VCaP (cell line): ENCODE measurements at regions not wholly inside any gene's neighbourhood (a gene's known extent, or its start where the extent isn't known, plus 50 kb on each side); places are given as distances from the start of the nearest gene placed in this dataset.
"Not testable (repeated sequence)": the region's sequence is repeated elsewhere in the genome, so short reads cannot be mapped to it uniquely, and the experiment has no call there.

ENCODE experiments used
- H3K27ac ChIP-seq: fragments of 450-650 bp; 2 replicates; pipeline ENCODE4 v1.5.1; 2017
- TF ChIP-seq, protein P1 (sequence below): fragments of 450-650 bp; conservative IDR thresholded peaks from 2 replicates; pipeline ENCODE4 v1.5.1; 2017; ENCODE audit warnings: mild to moderate bottlenecking, moderate library complexity

DNA sequence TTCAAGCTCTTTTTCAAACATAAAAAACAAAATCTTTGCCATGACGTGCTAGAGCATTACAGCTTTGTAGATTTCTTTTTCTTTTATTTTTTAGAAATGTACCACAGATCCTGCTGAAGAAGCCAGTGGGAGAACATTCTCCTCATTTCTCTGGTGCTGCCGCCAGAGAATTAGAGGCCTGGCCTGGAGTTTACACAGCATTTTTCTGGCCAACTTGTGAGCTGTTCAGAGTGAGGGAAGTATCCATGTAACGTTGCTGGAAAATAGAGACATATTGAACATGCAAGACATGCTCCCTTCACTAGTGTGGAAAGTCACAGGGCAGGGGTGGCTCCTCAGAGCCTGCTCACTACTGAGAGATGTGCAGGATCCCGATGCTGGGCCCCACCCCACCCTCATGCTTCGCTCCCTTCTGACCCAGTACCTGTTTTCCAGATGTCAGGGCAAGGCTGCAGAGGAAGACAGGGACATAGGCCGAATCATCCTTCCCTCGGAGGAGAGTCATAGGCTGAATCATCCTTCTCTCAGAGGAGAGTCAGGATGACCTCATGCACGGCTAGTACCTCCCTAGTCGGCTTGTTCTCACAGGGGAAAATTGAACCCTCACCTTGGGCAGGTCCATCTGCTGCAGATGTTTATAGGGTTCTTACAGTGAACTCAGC lies 298.5 kb downstream of the INSIG2 start:
- TF ChIP-seq, protein P1, sequence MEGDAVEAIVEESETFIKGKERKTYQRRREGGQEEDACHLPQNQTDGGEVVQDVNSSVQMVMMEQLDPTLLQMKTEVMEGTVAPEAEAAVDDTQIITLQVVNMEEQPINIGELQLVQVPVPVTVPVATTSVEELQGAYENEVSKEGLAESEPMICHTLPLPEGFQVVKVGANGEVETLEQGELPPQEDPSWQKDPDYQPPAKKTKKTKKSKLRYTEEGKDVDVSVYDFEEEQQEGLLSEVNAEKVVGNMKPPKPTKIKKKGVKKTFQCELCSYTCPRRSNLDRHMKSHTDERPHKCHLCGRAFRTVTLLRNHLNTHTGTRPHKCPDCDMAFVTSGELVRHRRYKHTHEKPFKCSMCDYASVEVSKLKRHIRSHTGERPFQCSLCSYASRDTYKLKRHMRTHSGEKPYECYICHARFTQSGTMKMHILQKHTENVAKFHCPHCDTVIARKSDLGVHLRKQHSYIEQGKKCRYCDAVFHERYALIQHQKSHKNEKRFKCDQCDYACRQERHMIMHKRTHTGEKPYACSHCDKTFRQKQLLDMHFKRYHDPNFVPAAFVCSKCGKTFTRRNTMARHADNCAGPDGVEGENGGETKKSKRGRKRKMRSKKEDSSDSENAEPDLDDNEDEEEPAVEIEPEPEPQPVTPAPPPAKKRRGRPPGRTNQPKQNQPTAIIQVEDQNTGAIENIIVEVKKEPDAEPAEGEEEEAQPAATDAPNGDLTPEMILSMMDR: no peak
- no peak overlapping the region for H3K27ac ChIP-seq

DNA sequence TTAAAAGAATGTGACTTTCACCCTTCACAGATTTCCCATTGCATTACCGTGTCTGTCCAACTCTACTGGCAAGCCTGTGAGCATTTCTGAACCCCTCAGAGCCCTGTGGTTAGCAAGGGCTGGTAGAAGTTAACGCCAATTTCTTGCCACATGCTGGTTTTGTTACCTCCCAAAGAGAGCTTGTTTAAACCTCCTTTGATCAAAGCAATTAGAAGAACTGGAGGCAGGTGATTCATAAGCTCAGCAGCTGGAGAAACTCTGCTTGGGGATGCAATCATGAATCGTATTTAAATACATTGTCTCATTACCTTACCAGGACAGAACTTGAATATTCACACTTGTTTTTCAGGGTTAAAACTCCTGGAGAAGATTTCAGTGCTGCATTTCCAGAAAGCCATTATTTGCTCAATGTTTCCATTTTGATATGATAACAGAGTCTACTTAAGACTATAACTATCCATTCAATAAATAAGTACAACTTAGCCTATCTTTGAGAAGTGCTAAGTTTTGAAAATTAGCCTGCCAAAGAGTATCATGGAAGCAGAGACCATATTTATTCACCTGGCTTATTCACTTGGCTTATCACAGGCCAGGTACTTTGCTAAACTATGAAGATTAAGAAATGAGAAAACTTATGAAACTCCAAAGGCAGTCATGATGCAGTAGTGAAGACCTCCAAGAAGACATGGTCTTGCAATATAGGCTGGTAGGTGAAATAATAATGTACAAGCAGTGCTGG lies 292.8 kb downstream of the INSIG2 start:
- TF ChIP-seq, protein P1: no peak

DNA sequence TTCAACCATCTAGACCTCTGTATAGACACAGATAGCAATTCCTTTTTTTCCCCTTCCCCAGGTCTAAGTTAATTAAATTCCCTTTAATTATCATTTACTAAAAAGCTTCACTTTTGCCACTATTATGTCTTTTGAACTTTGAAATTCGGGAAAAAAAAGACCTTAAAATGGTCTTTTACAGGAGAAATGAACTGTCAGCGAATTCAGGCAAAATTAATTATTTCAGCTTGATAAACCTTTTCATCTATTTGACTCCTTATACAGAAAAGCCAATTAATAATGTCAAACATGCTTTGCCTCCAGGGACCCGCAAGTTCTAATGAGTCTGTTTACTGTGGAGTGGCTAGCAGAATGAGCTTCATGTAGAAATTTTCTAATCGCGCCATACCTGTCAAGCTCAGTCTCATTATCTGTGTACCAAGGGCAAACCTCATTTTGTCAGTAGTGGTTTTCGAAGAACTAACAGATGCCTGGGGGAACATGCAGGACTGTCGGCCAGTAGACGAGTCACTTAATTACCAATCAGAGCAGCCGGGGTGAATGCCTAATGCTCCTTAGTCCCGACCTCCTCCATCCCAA lies 287.7 kb downstream of the INSIG2 start:
- TF ChIP-seq, protein P1: no peak
- H3K27ac ChIP-seq: no peak overlapping the region

More for the DNA sequence above, 292.8 kb downstream of the INSIG2 start:
- no peak overlapping the region for H3K27ac ChIP-seq

DNA sequence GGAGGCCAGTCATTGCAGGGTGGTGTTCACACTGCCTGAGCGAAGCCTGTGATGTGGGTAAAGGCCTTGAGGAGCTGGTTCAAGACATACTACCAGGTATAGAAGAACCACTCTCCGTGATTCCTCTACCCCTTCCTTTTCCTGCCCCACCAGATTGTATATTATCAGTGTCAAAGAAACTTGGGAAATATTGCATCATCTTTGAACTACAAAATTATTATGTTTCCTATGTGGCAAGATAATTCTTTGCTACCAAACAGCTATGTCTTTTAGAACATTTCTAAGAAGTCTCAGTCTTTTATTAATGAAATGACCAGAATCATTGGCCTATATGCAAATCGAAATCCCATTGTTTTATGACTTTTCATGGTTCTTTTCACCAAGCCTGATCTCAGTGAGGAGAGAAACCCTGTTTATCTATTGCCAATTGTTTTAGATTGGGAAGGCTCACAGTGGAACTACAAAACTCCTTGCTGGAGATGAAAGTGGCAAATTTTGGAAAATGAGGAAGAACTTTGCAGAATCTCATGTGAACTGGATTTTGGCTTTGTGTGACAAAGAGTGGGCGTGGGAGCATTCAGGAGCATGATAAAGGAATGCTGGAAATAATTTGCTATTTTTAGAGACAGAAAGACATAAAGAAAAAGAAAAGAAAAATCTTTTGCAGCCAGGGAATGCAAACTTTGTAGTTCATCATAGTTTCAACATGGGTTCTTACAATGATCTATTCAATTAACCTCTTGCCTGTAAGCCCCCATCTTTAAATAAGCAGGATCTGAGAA lies 286.9 kb downstream of the INSIG2 start:
- no peak overlapping the region for H3K27ac ChIP-seq
- TF ChIP-seq, protein P1: no peak

DNA sequence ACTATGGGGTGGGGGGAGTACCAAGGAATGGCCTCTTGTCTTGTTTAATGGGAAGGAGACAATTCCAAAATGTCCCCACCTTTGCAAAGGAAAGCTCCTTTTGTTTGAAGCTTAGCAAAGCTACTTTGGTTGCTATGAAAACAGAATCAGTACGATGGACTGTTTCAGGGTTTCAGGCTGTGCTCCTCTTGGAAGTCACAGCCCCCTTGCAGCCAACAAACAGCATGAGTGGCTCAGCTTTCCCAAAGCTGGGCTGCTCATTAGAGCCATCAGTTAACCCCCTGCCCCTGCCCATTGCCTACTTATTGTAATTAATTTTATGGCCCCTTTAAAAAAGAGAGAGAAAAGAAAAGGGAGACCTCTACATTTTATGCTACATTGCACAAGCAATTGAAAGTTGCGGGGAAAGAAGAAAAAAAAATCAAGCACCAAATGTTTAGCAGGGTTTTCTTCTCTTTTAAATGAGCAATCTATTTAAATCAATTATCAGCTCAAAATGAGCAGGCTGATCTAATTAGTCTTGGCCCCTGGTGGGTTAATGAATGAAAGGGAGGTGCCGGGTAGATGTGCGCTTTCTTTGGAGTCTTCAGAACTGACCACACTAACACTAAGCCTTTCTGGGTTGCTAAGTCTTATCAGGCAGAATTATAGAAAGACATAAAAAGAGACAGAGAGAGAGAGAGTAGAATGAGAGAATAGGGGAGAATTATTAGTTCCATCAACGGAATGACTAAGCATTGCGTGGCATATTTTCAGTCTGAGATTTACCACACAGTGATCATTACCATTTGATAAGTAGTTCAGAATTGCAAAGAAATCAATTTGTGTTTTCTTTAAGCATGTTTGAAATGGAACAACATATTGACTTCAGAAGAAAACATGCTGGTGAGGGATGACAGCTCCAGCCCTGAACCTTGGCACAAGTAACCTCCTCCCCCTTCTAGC lies 284.9 kb downstream of the INSIG2 start:
- TF ChIP-seq, protein P1: no peak
- H3K27ac ChIP-seq: no peak overlapping the region

DNA sequence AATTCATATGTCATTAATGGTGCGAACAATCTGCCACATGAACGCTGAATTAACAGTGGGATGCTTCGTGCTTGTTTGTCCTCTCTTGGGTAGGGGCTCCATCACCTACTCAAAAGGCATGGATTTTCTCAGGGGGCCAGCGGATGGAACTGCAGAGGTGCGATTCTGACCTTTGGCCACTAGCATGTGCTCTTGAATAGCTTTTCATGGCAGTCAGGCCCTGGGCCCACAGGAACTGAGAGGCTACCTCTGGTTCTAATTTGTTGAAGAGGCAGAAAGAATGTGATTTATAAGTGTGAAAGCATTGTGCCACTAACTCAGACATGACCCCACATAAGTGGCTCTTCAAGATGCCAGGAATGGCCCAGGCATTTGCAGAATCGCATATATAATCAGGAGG lies 283.2 kb downstream of the INSIG2 start:
- H3K27ac ChIP-seq: no peak overlapping the region
- TF ChIP-seq, protein P1: peak; percentile 74

DNA sequence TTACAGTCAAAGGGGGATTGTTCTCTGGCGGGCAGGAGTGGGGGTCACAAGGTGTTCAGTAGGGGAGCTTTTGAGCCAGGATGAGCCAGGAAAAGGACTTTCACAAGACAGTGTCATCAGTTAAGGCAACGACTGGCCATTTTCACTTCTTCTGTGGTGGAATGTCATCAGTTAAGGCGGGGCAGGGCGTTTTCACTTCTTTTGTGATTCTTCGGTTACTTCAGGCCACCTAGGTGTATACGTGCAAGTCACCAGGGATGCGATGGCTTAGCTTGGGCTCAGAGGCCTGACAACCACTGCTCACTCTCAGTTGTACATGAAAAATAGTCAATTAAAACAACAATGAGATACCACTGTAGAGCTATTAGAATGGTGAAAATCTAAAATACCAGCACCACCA lies 281.2 kb downstream of the INSIG2 start:
- not testable (repeated sequence) for H3K27ac ChIP-seq
